NCI-H1436 treated with DMSO at 0.1 percent for 48 hours (cell line): ENCODE measurements at regions not wholly inside any gene's neighbourhood (a gene's known extent, or its start where the extent isn't known, plus 50 kb on each side); places are given as distances from the start of the nearest gene placed in this dataset.
A peak's percentile ranks its signal among the peaks of the same experiment; 100 is the strongest.

Experiments used
- DNase-seq: peaks from one replicate; lab custom pipeline; 2025; lab: John Stamatoyannopoulos, UW

GRCh38 chr2:186183406-186183805, 302.7 kb upstream of the ZC3H15 start:
- no peak for DNase-seq

- DNase-seq = no peak
These were observed 298.2 kb upstream of the ZC3H15 start for GRCh38 chr2:186187854-186188253.

GRCh38 chr2:186189816-186190215, 296.2 kb upstream of the ZC3H15 start:
- DNase-seq = no peak

- no peak for DNase-seq
These were observed 290.4 kb upstream of the ZC3H15 start for GRCh38 chr2:186195696-186196095.

DNA sequence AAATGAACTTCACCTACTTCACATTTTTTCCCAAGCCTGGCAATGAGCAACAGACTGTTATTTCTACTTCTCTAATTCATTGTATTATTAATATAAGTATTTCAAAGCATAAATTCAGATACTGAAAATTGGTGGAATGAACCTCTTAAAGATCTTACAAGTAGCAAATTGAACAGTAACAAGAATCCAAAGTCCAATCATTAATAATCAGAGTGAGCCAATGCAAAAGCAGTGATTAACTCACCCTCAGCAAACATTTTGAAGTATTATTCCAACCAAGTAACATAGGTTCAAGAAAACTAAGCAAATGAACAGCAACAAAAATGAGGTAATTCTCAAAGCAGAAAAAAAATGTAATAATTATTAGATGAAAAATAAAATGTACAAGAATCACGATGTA, 288.1 kb upstream of the ZC3H15 start:
- DNase-seq = no peak

GRCh38 chr2:186199029-186199428, 287.0 kb upstream of the ZC3H15 start:
- no peak for DNase-seq

- DNase-seq = no peak
These were observed 284.7 kb upstream of the ZC3H15 start for GRCh38 chr2:186201371-186201770.

DNA sequence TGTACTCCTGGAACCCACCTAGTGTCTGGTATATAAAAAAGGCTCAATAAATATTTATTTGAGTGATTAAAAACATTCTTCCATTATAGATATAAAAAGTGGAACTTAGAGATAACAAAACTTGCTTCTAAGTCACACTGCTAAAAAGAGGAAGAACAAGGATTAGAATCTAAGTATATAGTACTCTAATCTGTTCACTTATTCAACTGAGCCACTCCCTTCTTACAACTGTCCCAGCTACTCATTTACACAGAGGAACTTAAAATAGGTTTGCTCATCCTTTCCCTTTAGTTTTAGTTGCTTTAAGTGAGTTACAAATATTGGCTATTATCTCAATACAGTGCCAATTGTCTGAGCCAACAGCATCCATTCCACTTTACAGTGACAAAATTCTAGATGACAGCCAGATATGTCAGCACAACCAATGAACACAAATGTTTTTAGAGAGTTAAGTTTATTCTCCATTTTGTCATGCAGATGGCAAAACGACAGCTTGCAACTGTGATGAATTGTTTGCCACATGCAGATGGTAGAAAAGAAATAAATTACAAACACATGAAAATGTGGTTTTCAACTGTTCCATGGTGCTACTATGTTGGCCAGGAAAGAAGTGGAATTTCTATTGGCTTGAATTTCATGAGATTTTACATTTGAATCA, 280.7 kb upstream of the ZC3H15 start:
- DNase-seq = no peak

DNA sequence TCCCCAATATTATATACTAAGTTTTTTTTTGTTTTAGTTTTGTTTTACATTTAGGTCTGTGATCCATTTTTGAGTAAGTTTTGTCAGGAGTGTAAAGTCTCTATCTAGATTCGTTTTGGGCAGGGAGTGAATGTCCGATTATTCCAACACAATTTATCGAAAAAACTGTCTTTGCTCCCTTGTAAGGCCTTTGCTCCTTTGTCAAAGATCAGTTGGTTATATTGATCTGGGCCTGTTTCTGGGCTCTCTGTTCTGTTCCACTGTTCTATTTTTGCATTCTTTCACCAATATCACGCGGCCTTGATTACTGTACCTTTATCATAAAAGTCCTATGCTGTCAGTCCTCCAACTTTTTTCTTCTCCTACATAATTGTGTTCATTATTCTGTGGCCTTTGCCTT, 276.5 kb upstream of the ZC3H15 start:
- DNase-seq = no peak

DNA sequence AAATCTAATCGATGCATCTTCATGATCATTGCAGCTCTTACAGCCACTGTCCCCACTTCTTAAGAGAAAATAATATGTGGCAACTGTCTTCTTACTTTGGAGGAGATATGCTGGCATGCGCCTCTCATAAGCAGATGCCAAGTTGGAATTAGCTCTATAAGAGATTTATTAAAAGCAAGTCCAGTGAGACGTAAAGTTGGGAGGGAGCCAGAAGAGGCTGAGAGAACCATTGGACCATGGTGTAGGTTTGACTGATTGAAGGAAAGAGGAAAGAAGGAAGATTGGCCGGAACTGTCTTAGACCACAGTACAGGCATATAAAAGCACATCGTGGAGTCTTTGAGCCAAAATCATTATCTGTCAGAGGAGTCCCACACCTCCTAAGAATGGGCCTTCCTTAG, 265.7 kb upstream of the ZC3H15 start:
- DNase-seq = no peak

DNA sequence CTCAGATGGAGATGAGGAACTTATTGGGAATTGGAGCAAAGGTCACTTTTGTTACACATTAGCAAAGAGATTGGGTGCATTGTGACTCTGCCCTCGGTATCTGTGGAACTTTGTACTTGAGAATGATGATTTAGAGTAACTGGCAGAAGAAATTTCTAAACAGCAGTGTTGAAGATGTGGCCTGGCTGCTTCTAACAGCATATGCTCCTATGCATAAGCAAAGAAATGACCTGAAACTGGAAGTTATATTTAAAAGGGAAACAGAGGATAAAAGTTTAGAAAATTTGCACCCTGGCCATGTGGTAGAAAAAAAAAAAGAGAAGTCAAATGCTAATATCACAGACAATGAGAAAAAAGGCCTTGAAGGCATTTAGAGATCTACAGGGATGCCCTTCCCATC, 256.8 kb upstream of the ZC3H15 start:
- DNase-seq = no peak

DNA sequence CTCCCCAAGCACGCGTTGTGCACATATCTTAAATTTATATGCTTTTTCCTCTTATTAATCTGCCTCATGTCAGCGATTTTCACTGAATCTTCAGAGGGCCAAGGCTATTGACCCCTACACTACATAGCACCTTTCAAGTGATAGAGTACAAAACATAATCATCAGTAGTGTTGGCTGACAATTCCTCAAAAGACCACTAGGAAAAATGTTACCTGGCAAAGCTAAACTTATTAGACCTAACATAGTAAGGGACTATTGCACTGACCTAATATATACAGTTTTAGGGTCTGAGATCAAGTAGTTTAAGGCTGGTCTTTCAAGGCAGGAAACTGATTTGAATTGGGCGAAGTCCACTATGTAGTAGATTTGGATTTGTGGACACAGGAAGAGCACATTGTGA, 244.2 kb upstream of the ZC3H15 start:
- DNase-seq = no peak

GRCh38 chr2:186254759-186255158, 231.3 kb upstream of the ZC3H15 start:
- no peak for DNase-seq

DNA sequence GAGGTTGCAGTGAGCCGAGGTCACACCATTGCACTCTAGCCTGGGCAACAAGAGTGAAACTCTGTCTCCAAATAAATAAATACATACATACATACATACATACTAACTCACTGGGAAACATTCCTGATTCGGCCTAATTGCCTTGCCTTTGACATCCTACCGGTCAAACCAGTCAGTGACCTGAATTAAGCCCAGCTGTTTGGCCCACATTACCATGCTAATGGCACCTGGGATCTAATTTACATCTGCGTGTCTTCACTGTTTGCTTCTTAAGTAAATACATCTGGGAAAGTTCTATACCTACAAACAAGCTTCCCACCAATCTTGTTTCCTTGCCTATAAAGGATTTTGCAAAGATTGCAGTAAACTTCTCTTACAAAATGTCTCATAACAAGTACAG, 230.2 kb upstream of the ZC3H15 start:
- DNase-seq = no peak

DNA sequence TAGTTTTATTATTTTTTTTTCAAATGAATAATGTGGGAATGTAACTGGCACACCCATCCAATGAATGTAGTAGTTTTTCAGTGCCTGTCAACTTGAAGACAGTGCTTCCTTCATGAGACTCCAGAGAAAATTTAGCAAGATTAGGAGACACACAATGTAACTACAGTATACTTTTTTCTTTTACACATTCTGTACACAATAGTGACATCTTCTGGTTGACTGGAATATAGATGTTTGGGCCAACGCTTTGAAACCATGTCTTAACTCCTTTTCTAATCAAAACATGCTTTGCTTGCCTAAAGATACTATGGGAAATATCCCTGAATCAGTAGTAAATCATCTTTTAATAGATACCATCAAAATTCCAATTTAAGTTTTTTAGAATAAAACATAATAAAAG, 229.5 kb upstream of the ZC3H15 start:
- peak; percentile 39 for DNase-seq

DNA sequence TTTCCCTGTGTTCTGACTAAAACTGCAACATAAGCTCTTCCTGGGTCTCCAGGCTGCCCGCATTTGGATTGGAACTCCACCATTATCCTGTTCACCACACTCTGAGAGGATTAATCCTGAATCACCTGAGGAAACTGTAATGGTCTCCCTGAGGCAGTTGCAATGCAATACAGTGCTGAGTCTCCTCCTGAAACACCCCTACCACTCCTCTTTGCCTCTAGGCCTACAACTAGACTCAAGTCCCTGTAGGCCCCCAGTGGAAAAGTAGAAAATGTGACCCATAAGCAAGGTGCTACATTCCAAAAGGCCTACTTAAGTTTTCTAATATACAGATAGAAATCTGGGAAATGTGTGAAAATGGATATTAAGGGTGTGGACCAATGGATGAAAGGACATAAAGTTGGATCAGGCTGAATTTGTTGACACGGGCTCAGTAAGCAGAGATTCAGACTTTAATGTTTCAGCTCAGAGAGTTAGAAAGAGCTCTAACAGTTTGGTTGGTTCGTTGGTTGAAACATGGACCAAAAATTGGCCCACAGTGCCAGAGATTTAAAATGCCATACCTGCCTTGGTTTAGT, 222.3 kb upstream of the ZC3H15 start:
- DNase-seq = no peak

GRCh38 chr2:186269536-186269935, 216.5 kb upstream of the ZC3H15 start:
- no peak for DNase-seq

DNA sequence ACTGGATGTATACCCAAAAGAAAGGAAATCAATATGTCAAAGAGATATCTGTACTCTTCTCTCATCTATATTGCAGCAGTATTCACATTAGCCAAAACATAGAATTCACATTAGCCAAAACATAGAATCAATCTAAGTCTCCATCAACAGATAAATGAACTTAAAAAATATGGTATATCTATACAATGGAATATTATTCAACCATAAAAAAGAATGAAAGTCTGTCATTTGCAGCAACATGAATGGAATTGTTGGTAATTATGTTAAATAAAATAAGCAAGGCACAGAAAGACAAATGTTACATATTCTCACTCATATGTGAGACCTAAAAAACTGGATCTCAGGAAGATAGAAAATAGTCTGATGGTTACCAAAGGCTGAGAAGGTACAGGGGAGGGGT, 212.1 kb upstream of the ZC3H15 start:
- DNase-seq = no peak

- no peak for DNase-seq
These were observed 211.0 kb upstream of the ZC3H15 start for GRCh38 chr2:186274936-186275575.

DNA sequence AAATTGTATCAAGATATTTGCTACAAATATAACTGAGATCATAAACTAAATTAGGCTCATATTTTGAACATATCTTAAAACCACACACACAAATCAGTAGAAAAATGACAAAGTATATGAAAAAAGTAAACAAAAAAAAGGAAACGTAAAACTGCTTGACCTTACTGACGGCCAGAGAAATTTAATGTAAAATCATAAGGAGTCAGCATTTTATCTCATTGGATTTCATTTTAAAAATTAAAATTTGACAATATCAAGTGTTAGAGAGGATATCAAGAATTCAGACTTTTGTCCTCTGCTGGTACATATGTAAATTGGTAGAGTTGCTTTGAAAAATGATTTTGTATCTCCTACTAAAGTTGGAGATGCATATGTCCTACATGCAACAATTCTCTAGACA, 209.2 kb upstream of the ZC3H15 start:
- DNase-seq = no peak

DNA sequence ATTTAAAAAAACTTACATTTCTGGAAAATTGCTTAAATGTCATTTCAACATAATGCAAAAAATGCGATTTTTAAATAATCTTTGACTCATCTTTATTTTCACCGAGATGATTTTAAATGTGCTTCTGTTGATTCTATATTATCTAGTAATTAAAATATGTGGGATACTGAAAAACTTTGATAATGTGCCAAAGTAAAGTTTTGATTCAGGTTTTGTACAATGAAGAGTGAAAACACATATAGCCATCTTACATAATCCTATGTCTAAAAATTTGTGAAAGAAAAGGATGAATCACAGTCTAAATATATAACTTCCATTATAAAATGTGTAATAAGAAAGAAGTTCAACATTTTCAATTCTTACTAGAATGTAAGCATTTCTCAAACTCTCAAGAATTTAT, 204.3 kb upstream of the ZC3H15 start:
- DNase-seq = no peak

- no peak for DNase-seq
These were observed 191.7 kb upstream of the ZC3H15 start for GRCh38 chr2:186294248-186294888.

DNA sequence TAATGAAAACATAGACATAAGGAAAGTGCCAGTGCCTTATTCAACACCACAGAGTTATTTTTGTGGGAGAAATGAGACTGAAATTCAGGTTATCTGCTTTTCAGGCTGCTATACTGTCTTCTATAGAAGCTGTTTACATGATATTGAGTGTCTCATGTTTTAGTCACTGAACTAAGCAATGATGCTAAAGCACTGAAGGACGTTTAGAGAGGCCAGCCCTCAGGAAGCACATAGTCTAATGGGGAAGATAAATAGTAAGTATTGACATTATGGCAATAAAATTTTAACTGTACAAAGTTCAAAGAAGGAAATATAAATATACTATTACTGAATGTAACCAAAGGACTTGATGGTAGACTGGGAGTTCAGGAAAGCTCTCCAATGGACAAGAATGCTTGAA, 186.4 kb upstream of the ZC3H15 start:
- no peak for DNase-seq
